ENCODE measurements at regions not wholly inside any gene's neighbourhood (a gene's known extent, or its start where the extent isn't known, plus 50 kb on each side); places are given as distances from the start of the nearest gene placed in this dataset.

DNA sequence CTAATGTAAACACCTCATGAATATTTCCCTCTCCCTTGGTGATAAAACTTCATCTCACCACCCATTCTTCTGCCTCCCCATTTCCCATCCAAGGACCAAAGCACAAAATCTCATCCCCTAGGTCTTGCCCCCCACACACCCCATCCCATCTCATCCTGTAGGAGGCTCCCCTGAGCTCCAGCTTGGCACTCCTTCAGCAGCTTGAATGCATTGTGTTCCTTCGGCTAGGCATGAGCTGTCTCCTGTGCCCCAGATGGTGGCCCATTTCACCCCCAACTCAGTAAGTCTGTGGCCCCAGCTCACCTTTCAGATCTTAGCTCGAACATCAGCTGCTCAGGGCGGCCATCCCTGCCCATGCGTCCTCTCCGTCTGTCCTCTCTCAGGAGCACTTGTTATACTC is 203.6 kb upstream of the NR2F2 start:
- H3K4me3 ChIP-seq (ENCODE audit: low read depth, low read length) = no peak overlapping the region
- FAIRE-seq = no peak
- H3K27me3 ChIP-seq (ENCODE audit: control insufficient read depth, insufficient read depth, low read length) = no peaks in the 10 kb centered on the region

DNA sequence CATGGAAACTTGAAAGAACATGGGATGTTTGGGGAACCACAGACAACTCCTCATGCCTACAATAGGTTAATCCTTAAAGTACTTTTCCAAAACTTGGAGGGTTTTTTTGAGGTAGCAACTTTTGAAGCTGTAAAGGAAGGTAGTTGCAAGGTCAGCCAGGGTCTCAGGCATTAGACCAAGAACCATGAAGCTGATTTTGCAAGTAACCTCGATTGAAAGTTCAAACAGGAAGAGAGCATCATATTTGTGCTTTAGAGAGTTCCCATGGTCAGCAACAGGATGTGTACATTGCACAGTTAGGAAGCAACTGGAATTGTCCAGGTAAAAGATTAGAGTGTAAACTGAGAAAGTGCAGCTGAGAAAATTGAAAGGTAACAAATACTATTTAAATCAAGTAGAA is 199.8 kb upstream of the NR2F2 start:
- TF ChIP-seq, protein P1, sequence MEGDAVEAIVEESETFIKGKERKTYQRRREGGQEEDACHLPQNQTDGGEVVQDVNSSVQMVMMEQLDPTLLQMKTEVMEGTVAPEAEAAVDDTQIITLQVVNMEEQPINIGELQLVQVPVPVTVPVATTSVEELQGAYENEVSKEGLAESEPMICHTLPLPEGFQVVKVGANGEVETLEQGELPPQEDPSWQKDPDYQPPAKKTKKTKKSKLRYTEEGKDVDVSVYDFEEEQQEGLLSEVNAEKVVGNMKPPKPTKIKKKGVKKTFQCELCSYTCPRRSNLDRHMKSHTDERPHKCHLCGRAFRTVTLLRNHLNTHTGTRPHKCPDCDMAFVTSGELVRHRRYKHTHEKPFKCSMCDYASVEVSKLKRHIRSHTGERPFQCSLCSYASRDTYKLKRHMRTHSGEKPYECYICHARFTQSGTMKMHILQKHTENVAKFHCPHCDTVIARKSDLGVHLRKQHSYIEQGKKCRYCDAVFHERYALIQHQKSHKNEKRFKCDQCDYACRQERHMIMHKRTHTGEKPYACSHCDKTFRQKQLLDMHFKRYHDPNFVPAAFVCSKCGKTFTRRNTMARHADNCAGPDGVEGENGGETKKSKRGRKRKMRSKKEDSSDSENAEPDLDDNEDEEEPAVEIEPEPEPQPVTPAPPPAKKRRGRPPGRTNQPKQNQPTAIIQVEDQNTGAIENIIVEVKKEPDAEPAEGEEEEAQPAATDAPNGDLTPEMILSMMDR (IDR thresholded peaks at IDR 0.05; ENCODE audit: insufficient read depth, low read length, severe bottlenecking) = no peak
- FAIRE-seq = no peak
- no peak for DNase-seq (ENCODE audit: low read depth)
- H3K4me3 ChIP-seq (ENCODE audit: low read depth, low read length) = no peak overlapping the region
- H3K27me3 ChIP-seq (ENCODE audit: control insufficient read depth, insufficient read depth, low read length) = no peaks in the 10 kb centered on the region
- no peaks in the 10 kb centered on the region for H3K36me3 ChIP-seq (ENCODE audit: control insufficient read depth, insufficient read depth, low read length)

More for the DNA sequence above, 203.6 kb upstream of the NR2F2 start:
- TF ChIP-seq, protein P1 (IDR thresholded peaks at IDR 0.05; ENCODE audit: insufficient read depth, low read length, severe bottlenecking) = no peak
- no peaks in the 10 kb centered on the region for H3K36me3 ChIP-seq (ENCODE audit: control insufficient read depth, insufficient read depth, low read length)
- no peak for DNase-seq (ENCODE audit: low read depth)

DNA sequence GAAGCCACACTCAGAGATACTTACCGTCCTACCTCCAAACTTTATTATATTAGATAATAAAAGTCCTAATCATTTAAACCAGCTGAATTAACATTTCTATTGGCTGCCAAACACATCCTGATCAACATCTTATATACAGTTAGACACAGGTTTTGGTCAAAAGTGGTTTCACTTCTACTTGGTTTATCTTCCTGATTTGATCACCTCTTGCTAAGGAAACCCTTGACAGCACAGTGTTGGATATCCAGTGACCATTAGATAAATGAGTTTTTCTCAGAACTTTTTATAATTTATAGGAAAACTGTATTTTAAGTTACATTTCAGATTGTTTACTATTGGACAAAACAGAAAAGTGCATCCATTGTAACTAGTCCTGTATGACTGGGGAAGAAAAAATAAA is 198.4 kb upstream of the NR2F2 start:
- DNase-seq (ENCODE audit: low read depth) (no peak), FAIRE-seq (no peak)
- Histone ChIP-seq H3K27me3 (ENCODE audit: control insufficient read depth, insufficient read depth, low read length) (no peaks in the 10 kb centered on the region), H3K36me3 (ENCODE audit: control insufficient read depth, insufficient read depth, low read length) (no peaks in the 10 kb centered on the region), H3K4me3 (ENCODE audit: low read depth, low read length) (no peak overlapping the region)
- TF ChIP-seq, protein P1 (IDR thresholded peaks at IDR 0.05; ENCODE audit: insufficient read depth, low read length, severe bottlenecking) = no peak

DNA sequence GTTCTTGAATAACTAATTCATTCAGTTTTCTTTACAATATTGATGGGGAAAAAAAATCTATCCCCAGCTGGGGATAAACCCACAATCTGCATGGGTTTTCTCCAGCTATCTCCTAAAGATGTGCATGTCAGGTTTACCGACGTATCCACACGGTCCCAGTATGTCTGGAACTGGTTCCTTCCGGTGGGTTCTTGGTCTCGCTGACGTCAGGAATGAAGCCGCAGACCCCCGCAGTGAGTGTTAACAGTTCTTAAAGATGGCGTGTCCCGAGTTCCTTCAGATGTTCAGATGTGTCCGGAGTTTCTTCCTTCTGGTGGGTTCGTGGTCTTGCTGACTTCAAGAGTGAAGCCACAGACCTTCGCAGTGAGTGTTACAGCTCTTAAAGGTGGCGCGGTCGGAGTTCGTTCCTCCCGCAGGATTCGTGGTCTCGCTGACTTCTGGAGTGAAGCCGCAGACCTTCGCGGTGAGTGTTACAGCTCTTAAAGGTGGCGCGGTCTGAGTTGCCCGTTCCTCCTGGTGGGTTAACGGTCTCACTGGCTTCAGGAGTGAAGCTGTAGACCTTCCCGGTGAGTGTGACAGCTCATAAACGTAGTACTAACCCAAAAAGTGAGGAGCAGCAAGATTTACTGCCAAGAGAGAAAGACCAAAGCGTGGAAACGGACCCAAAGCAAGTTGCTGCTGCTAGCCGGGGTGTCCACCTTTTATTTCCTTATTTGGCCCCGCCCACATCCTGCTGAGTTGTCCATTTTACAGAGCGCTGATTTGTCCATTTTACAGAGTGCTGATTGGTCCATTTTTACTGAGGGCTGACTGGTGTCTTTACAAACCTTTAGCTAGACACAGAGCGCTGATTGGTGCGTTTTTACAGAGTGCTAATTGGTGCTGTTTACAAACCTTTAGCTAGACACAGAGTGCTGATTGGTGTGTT is 195.1 kb upstream of the NR2F2 start:
- DNase-seq (ENCODE audit: low read depth) (no peak), FAIRE-seq (no peak)
- no peaks in the 10 kb centered on the region for H3K27me3 ChIP-seq (ENCODE audit: control insufficient read depth, insufficient read depth, low read length)
- H3K36me3 ChIP-seq (ENCODE audit: control insufficient read depth, insufficient read depth, low read length) = no peaks in the 10 kb centered on the region
- H3K4me3 ChIP-seq (ENCODE audit: low read depth, low read length) = no peak overlapping the region
- TF ChIP-seq, protein P1 (IDR thresholded peaks at IDR 0.05; ENCODE audit: insufficient read depth, low read length, severe bottlenecking) = no peak

DNA sequence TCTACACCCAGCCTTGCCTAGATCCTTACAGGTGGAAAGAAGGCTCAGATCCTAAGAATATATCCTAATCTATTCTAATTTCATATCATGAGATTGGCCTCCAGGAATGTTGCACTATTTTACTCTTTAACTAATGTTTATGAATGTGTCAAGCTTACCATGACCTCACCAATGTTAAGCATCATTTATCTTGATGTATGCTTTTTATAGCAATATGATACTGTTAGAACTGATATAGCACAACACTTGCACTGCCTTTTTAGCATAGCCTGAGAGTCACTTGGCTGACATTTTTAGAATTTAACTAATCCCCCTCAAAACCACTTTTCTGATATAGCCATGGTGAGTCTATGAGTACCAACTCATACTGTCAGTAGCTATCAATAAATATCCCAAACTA is 191.5 kb upstream of the NR2F2 start:
- FAIRE-seq (no peak), DNase-seq (ENCODE audit: low read depth) (no peak)
- TF ChIP-seq, protein P1 (IDR thresholded peaks at IDR 0.05; ENCODE audit: insufficient read depth, low read length, severe bottlenecking) = no peak
- no peaks in the 10 kb centered on the region for H3K27me3 ChIP-seq (ENCODE audit: control insufficient read depth, insufficient read depth, low read length)
- no peak overlapping the region for H3K4me3 ChIP-seq (ENCODE audit: low read depth, low read length)
- H3K36me3 ChIP-seq (ENCODE audit: control insufficient read depth, insufficient read depth, low read length) = no peaks in the 10 kb centered on the region
